GM23248 (cell line): ENCODE measurements at regions not wholly inside any gene's neighbourhood (a gene's known extent, or its start where the extent isn't known, plus 50 kb on each side); places are given as distances from the start of the nearest gene placed in this dataset.

Experiments used
- DNase-seq: peaks from one replicate; pipeline ENCODE4 v3.0.0-alpha.2; 2015
- H2AFZ ChIP-seq: fragments of 200-600 bp; sonication (generic); 2 replicates; pipeline ENCODE4 v1.6.1; 2016; ENCODE audit warnings: antibody characterized with exemption
- H3F3A ChIP-seq: fragments of 200-600 bp; sonication (generic); 2 replicates; pipeline ENCODE4 v1.6.1; 2016; ENCODE audit warnings: mild to moderate bottlenecking, antibody characterized with exemption, mixed run types; ENCODE audit not compliant: insufficient read depth
- H3K27ac ChIP-seq: fragments of 200-600 bp; sonication (generic); 2 replicates; pipeline ENCODE4 v1.5.1; 2016; ENCODE audit warnings: mild to moderate bottlenecking
- H3K27me3 ChIP-seq: fragments of 200-600 bp; sonication (generic); replicated peaks from 2 replicates; pipeline ENCODE4 v1.6.1; 2016; ENCODE audit warnings: mild to moderate bottlenecking; ENCODE audit not compliant: insufficient read depth
- H3K36me3 ChIP-seq: fragments of 200-600 bp; sonication (generic); 2 replicates; pipeline ENCODE4 v1.6.1; 2016; ENCODE audit warnings: low read depth, mild to moderate bottlenecking
- H3K4me1 ChIP-seq: fragments of 200-600 bp; sonication (generic); 2 replicates; pipeline ENCODE4 v1.6.1; 2016; ENCODE audit warnings: mild to moderate bottlenecking; ENCODE audit not compliant: insufficient read depth
- H3K4me2 ChIP-seq: fragments of 200-600 bp; sonication (generic); one replicate; pipeline ENCODE4 v1.6.1; 2016; ENCODE audit warnings: mild to moderate bottlenecking; ENCODE audit not compliant: unreplicated experiment
- H3K4me3 ChIP-seq: fragments of 200-600 bp; sonication (generic); 2 replicates; pipeline ENCODE4 v1.5.1; 2016; ENCODE audit warnings: mild to moderate bottlenecking
- H3K79me2 ChIP-seq: fragments of 200-600 bp; sonication (generic); 2 replicates; pipeline ENCODE4 v1.6.1; 2016; ENCODE audit warnings: mild to moderate bottlenecking; ENCODE audit not compliant: insufficient read depth
- H3K9ac ChIP-seq: fragments of 200-600 bp; sonication (generic); 2 replicates; pipeline ENCODE4 v1.6.1; 2016; ENCODE audit warnings: mild to moderate bottlenecking
- H3K9me2 ChIP-seq: fragments of 200-600 bp; sonication (generic); 2 replicates; pipeline ENCODE4 v1.6.1; 2016; ENCODE audit warnings: mixed run types, mild to moderate bottlenecking, moderate library complexity; ENCODE audit not compliant: insufficient read depth
- H3K9me3 ChIP-seq: fragments of 200-600 bp; sonication (generic); one replicate; pipeline ENCODE4 v1.6.1; 2017; ENCODE audit warnings: low read depth
- H4K20me1 ChIP-seq: fragments of 200-600 bp; sonication (generic); 2 replicates; pipeline ENCODE4 v1.6.0; 2016; ENCODE audit not compliant: insufficient read depth
- EZH2 ChIP-seq: fragments of 200-600 bp; sonication (generic); IDR thresholded peaks from 2 replicates; pipeline ENCODE4 v1.6.1; 2018; ENCODE audit warnings: antibody characterized with exemption, mild to moderate bottlenecking; ENCODE audit not compliant: insufficient read depth, poor library complexity, severe bottlenecking
- EZH2phosphoT487 ChIP-seq: fragments of 200-600 bp; sonication (generic); IDR thresholded peaks from 2 replicates; pipeline ENCODE4 v1.6.1; 2018; ENCODE audit warnings: antibody characterized with exemption, moderate library complexity, mild to moderate bottlenecking, low read depth; ENCODE audit not compliant: insufficient read depth
- WGBS, 2 experiments: methylation state at CpG; one replicate each; pipeline ENCODE4 v1.1.6; 2015 to 2017; ENCODE audit warnings: low lambda C conversion rate in 2 of 2, low coverage in 1 of 2; ENCODE audit errors: missing lambda C conversion rate in 2 of 2; 5-methylcytosine and 5-hydroxymethylcytosine counted together
- in situ Hi-C: fragments of 300-500 bp; cut with MboI; formaldehyde crosslinking; loops from 2 replicates; pipeline ENCODE4 v1.15.0; 2020

- Histone ChIP-seq H3K79me2 (no peaks in the 10 kb centered on the region), H2AFZ (no peak overlapping the region), H3K27ac (no peak overlapping the region), H3K36me3 (no peaks in the 10 kb centered on the region), H3K4me1 (no peaks in the 10 kb centered on the region), H3K4me3 (no peak overlapping the region), H4K20me1 (no peaks in the 10 kb centered on the region), H3K9ac (no peak overlapping the region), H3K27me3 (no peaks in the 10 kb centered on the region), H3K4me2 (no peak overlapping the region), H3F3A (no peaks in the 10 kb centered on the region), H3K9me2 (no peaks in the 10 kb centered on the region), H3K9me3 (no peaks in the 10 kb centered on the region)
- no peak for TF ChIP-seq EZH2
- no peak for TF ChIP-seq EZH2phosphoT487
- 5 to 7% methylated on average over 2 of the region's 2 CpGs for WGBS, 2 experiments
- in situ Hi-C loops: no loop called here
- no peak for DNase-seq
Observed at GRCh38 chr2:78439122-78439521, 586.4 kb upstream of the REG3G start.

DNA sequence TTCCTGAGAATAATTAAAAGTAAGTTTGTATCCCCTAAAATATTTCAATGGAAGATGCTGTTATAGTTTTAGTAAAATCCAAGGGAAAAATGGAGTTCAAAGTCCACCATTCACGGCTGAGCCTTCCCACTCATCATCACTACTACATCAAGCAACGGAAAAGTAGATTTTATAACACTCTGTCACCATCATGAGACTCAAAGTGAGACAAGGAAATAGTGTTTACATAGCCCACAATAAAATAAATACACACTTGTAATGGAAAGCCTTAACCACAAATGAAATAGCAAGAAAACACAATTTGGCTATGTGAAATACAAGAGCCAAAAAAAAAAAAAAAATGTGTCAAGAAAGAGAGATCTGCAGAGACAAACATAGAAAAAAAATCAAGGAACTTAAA lies 569.9 kb upstream of the REG3G start:
- H4K20me1 ChIP-seq: no peaks in the 10 kb centered on the region
- no peaks in the 10 kb centered on the region for H3K9me3 ChIP-seq
- in situ Hi-C loops: no loop called here
- no peaks in the 10 kb centered on the region for H3K36me3 ChIP-seq
- H3K9me2 ChIP-seq: no peaks in the 10 kb centered on the region
- H3K27me3 ChIP-seq: no peaks in the 10 kb centered on the region
- no peak overlapping the region for H3K4me3 ChIP-seq
- no peak overlapping the region for H2AFZ ChIP-seq
- no peak overlapping the region for H3K9ac ChIP-seq
- no peak for DNase-seq
- no peaks in the 10 kb centered on the region for H3K4me1 ChIP-seq
- H3F3A ChIP-seq: no peaks in the 10 kb centered on the region
- 1 to 8% methylated on average over 2 of the region's 2 CpGs for WGBS, 2 experiments
- no peak overlapping the region for H3K4me2 ChIP-seq
- TF ChIP-seq EZH2phosphoT487: no peak
- TF ChIP-seq EZH2: no peak
- H3K27ac ChIP-seq: no peak overlapping the region
- no peaks in the 10 kb centered on the region for H3K79me2 ChIP-seq

GRCh38 chr2:78457269-78457668 lies 568.2 kb upstream of the REG3G start:
- Histone ChIP-seq H3F3A (no peaks in the 10 kb centered on the region), H3K9ac (no peak overlapping the region), H2AFZ (no peak overlapping the region), H3K4me3 (no peak overlapping the region), H3K9me2 (no peaks in the 10 kb centered on the region), H3K9me3 (no peaks in the 10 kb centered on the region), H3K27me3 (no peaks in the 10 kb centered on the region), H3K4me2 (no peak overlapping the region), H3K79me2 (no peaks in the 10 kb centered on the region), H4K20me1 (no peaks in the 10 kb centered on the region), H3K36me3 (no peaks in the 10 kb centered on the region), H3K4me1 (no peaks in the 10 kb centered on the region), H3K27ac (no peak overlapping the region)
- in situ Hi-C loops: no loop called here
- 38 to 62% methylated on average over 1 of the region's 1 CpG for WGBS, 2 experiments
- no peak for DNase-seq
- TF ChIP-seq EZH2 (no peak), EZH2phosphoT487 (no peak)

DNA sequence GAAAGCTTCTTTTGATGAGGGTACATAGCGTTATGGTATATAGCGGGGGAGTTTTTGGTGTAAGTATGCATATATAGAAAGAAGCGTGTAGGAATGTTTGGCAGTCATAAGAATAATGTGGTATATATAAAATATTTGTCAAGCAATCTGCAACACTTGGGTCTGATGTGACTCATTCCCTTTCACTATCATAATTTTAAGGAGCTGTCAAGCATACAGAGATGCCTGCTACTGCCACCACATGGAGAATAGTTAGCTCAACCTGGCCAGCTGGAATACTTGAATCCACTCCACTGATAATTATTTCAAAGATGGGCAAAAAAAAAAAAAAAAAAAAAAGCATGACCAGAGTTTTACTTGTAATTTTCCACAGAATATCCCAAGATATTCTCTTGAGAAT lies 559.8 kb upstream of the REG3G start:
- no peak for DNase-seq
- TF ChIP-seq EZH2phosphoT487: no peak
- TF ChIP-seq EZH2: no peak
- Histone ChIP-seq H4K20me1 (no peaks in the 10 kb centered on the region), H3K4me3 (no peak overlapping the region), H3K9me3 (no peaks in the 10 kb centered on the region), H3K9me2 (no peaks in the 10 kb centered on the region), H3K79me2 (no peaks in the 10 kb centered on the region), H3K27me3 (no peaks in the 10 kb centered on the region), H3K4me1 (no peaks in the 10 kb centered on the region), H3K27ac (no peak overlapping the region), H3K9ac (no peak overlapping the region), H3K4me2 (no peak overlapping the region), H3F3A (no peaks in the 10 kb centered on the region), H3K36me3 (no peaks in the 10 kb centered on the region), H2AFZ (no peak overlapping the region)
- WGBS, 2 experiments: 6 to 7% methylated on average over 3 of the region's 3 CpGs
- in situ Hi-C loops: no loop called here

DNA sequence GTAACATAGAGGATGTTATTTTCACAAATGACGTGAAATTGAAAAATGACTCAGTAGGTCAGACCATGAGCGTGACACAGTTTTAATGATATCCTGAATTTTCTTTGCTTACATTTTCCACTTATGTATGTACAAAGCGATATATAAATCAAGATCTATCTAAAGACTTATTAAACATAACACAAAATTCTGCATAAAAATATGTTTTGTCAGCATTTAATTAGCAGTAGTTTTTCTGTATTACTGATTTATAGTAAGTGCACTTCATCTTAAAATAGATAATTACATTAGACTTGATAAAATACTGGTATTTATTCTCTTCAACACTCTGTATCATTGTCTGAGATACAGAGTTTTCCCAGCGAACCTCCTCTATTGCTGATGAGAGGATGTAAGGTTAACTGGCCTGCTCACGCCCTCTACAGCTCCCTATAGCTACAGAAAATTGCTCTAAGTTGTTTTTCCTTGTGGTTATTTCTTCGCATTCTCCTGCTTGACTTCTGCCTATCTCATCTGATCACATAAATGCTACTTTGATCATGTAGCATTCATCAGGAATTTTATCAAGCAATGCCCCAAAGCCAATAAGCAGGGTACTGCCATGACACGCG lies 548.8 kb upstream of the REG3G start:
- H3K79me2 ChIP-seq: no peaks in the 10 kb centered on the region
- no peaks in the 10 kb centered on the region for H3K4me1 ChIP-seq
- no peak overlapping the region for H3K9ac ChIP-seq
- H3K4me3 ChIP-seq: no peak overlapping the region
- no peaks in the 10 kb centered on the region for H3K27me3 ChIP-seq
- no peak overlapping the region for H2AFZ ChIP-seq
- 26 to 32% methylated on average over 8 of the region's 8 CpGs for WGBS, 2 experiments
- DNase-seq: no peak
- TF ChIP-seq EZH2phosphoT487 (no peak), EZH2 (no peak)
- H4K20me1 ChIP-seq: no peaks in the 10 kb centered on the region
- H3K27ac ChIP-seq: no peak overlapping the region
- H3K9me3 ChIP-seq: no peaks in the 10 kb centered on the region
- no peaks in the 10 kb centered on the region for H3K36me3 ChIP-seq
- H3K4me2 ChIP-seq: no peak overlapping the region
- no peaks in the 10 kb centered on the region for H3K9me2 ChIP-seq
- in situ Hi-C loops: no loop called here
- H3F3A ChIP-seq: no peaks in the 10 kb centered on the region
